CD14-positive monocyte (primary cell): ENCODE measurements at regions not wholly inside any gene's neighbourhood (a gene's known extent, or its start where the extent isn't known, plus 50 kb on each side); places are given as distances from the start of the nearest gene placed in this dataset.

Source experiments
- DNase-seq, 3 donors: peaks; one replicate each; pipeline ENCODE4 v3.0.0-alpha.2; 2011 to 2022
- H2AFZ ChIP-seq: 2 replicates; pipeline ENCODE4 v1.6.0; 2012; ENCODE audit warnings: mild to moderate bottlenecking, low read depth, low read length, inconsistent platforms; ENCODE audit not compliant: insufficient read depth, poor library complexity, severe bottlenecking
- H3K27ac ChIP-seq, 2 donors: 1 replicate in 1 of 2; 2 replicates in 1 of 2; pipeline ENCODE4 v1.5.1; 2012 to 2013; ENCODE audit warnings: low read length in 2 of 2, control low read depth in 1 of 2, inconsistent platforms in 1 of 2, low read depth in 1 of 2, mild to moderate bottlenecking in 1 of 2
- H3K27me3 ChIP-seq, 2 donors: one replicate each; pipeline versions ENCODE4 v1.6.0 to v1.6.1; 2011 to 2013; ENCODE audit warnings: low read length in 2 of 2; ENCODE audit not compliant: control insufficient read depth in 2 of 2, insufficient read depth in 2 of 2
- H3K36me3 ChIP-seq, 2 donors: replicated peaks in 1 of 2; 1 replicate in 1 of 2; 2 replicates in 1 of 2; pipeline versions ENCODE4 v1.5.1 to v1.6.1; 2012 to 2013; ENCODE audit warnings: low read length in 2 of 2, control low read depth in 1 of 2, inconsistent platforms in 1 of 2, mild to moderate bottlenecking in 1 of 2; ENCODE audit not compliant: insufficient read depth in 2 of 2, control insufficient read depth in 1 of 2
- H3K4me1 ChIP-seq, 2 donors: 1 replicate in 1 of 2; 2 replicates in 1 of 2; pipeline versions ENCODE4 v1.5.1 to v1.6.1; 2012 to 2013; ENCODE audit warnings: low read length in 2 of 2, control low read depth in 1 of 2, inconsistent platforms in 1 of 2, mild to moderate bottlenecking in 1 of 2, moderate library complexity in 1 of 2; ENCODE audit not compliant: insufficient read depth in 2 of 2, control insufficient read depth in 1 of 2
- H3K4me2 ChIP-seq: replicated peaks from 2 replicates; pipeline ENCODE3; 2012; ENCODE audit warnings: low read length, moderate library complexity, mild to moderate bottlenecking; ENCODE audit not compliant: poor library complexity, severe bottlenecking; ENCODE audit errors: extremely low read depth
- H3K4me3 ChIP-seq, 3 experiments: fragments of 200-600 bp in 1 of 3; sonication (generic) in 1 of 3; replicated peaks in 1 of 3; 1 replicate in 2 of 3; 2 replicates in 1 of 3; pipeline ENCODE4 v1.5.1; 2011 to 2013; ENCODE audit warnings: low read length in 3 of 3, mild to moderate bottlenecking in 3 of 3, control low read depth in 2 of 3, low read depth in 2 of 3, inconsistent platforms in 1 of 3, moderate library complexity in 1 of 3
- H3K79me2 ChIP-seq: 2 replicates; pipeline ENCODE4 v1.6.0; 2012; ENCODE audit warnings: mild to moderate bottlenecking, control low read depth, inconsistent platforms, low read length, moderate library complexity; ENCODE audit not compliant: insufficient read depth
- H3K9ac ChIP-seq: 2 replicates; pipeline ENCODE4 v1.6.0; 2017; ENCODE audit warnings: low read length, mild to moderate bottlenecking; ENCODE audit not compliant: insufficient read depth, poor library complexity, severe bottlenecking
- H3K9me3 ChIP-seq, 2 donors: replicated peaks in 1 of 2; 1 replicate in 1 of 2; 2 replicates in 1 of 2; pipeline versions ENCODE4 v1.5.1 to v1.6.1; 2012 to 2013; ENCODE audit warnings: low read length in 2 of 2, control low read depth in 1 of 2; ENCODE audit not compliant: control insufficient read depth in 1 of 2, insufficient read depth in 1 of 2
- H4K20me1 ChIP-seq: 2 replicates; pipeline ENCODE4 v1.6.0; 2012; ENCODE audit warnings: mild to moderate bottlenecking, low read length, control low read depth, moderate library complexity; ENCODE audit not compliant: insufficient read depth
- H3K27ac Mint-ChIP-seq, 7 donors: one replicate each; pipeline ENCODE4 v1.8.0; 2020; ENCODE audit warnings: mild to moderate bottlenecking in 7 of 7, mixed read lengths in 7 of 7, moderate library complexity in 6 of 7, inconsistent platforms in 2 of 7
- H3K27me3 Mint-ChIP-seq, 3 donors: one replicate each; pipeline ENCODE4 v1.8.0; 2021 to 2022; ENCODE audit warnings: low read depth in 3 of 3, mild to moderate bottlenecking in 3 of 3, mixed read lengths in 3 of 3, moderate library complexity in 3 of 3, inconsistent platforms in 1 of 3
- H3K36me3 Mint-ChIP-seq, 2 donors: one replicate each; pipeline ENCODE4 v1.8.0; 2020; ENCODE audit warnings: mixed read lengths in 2 of 2, inconsistent platforms in 1 of 2, mild to moderate bottlenecking in 1 of 2
- H3K4me1 Mint-ChIP-seq: one replicate; pipeline ENCODE4 v1.8.0; 2020; ENCODE audit warnings: mild to moderate bottlenecking, mixed read lengths
- H3K4me3 Mint-ChIP-seq, 2 donors: one replicate each; pipeline ENCODE4 v1.8.0; 2020; ENCODE audit warnings: mild to moderate bottlenecking in 2 of 2, mixed read lengths in 2 of 2, moderate library complexity in 1 of 2
- H3K9me3 Mint-ChIP-seq, 7 donors: one replicate each; pipeline ENCODE4 v1.8.0; 2020 to 2022; ENCODE audit warnings: mixed read lengths in 7 of 7, mild to moderate bottlenecking in 6 of 7, moderate library complexity in 6 of 7, inconsistent platforms in 2 of 7
- WGBS: methylation state at CpG from one replicate; pipeline ENCODE4 v1.1.5; 2013; ENCODE audit warnings: missing lambda C conversion rate; ENCODE audit not compliant: insufficient coverage; 5-methylcytosine and 5-hydroxymethylcytosine counted together
- intact Hi-C, 2 donors: fragments of 100-400 bp; cut with micrococcal nuclease; formaldehyde crosslinking; loops; one replicate each; pipeline versions ENCODE4 v1.15.0 to v1.15.1; 2023
- TF ChIP-seq, protein P1 (sequence below): fragments of 200-600 bp; IDR thresholded peaks from one replicate; pipeline ENCODE4 v1.8.0; 2022; ENCODE audit warnings: antibody characterized with exemption, mild to moderate bottlenecking

DNA sequence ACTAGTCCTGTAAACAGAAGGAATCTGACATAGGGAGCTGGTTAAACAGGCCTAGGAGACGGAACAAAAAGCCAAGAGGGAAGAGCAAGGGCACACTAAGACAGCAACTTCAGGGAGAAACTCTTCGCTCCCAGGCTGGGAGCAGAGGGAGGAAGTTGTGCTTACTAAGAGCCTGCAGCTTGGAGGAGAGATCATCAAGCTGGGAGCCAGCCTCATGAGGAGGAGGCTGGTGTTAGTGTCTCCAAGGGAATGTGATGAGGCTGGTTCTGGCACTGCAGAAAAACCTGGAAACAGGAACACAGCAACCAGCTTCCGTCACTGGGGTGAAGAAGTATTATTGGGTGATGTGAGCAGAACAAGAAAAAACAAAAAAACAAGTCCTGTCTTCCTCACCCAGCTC lies 1027.3 kb downstream of the UQCRFS1 start:
- no peak for DNase-seq
- H3K9me3 Mint-ChIP-seq: peaks cover 4 to 28% (median 10%) of the 10 kb centered on the region in 7 donors
- Histone ChIP-seq H2AFZ (no peak overlapping the region), H3K27ac (no peak overlapping the region), H3K4me1 (no peaks in the 10 kb centered on the region), H3K36me3 (no peaks in the 10 kb centered on the region), H3K27me3 (no peaks in the 10 kb centered on the region), H3K9ac (no peak overlapping the region), H4K20me1 (no peaks in the 10 kb centered on the region), H3K79me2 (no peaks in the 10 kb centered on the region), H3K9me3 (peaks cover 27 to 30% of the 10 kb centered on the region in 2 donors), H3K4me3 (no peak overlapping the region), H3K4me2 (no peak overlapping the region)
- H3K36me3 Mint-ChIP-seq: no peaks in the 10 kb centered on the region
- TF ChIP-seq, protein P1, sequence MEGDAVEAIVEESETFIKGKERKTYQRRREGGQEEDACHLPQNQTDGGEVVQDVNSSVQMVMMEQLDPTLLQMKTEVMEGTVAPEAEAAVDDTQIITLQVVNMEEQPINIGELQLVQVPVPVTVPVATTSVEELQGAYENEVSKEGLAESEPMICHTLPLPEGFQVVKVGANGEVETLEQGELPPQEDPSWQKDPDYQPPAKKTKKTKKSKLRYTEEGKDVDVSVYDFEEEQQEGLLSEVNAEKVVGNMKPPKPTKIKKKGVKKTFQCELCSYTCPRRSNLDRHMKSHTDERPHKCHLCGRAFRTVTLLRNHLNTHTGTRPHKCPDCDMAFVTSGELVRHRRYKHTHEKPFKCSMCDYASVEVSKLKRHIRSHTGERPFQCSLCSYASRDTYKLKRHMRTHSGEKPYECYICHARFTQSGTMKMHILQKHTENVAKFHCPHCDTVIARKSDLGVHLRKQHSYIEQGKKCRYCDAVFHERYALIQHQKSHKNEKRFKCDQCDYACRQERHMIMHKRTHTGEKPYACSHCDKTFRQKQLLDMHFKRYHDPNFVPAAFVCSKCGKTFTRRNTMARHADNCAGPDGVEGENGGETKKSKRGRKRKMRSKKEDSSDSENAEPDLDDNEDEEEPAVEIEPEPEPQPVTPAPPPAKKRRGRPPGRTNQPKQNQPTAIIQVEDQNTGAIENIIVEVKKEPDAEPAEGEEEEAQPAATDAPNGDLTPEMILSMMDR: no peak
- 83% methylated on average over 2 of the region's 3 CpGs for WGBS
- no peaks in the 10 kb centered on the region for H3K4me1 Mint-ChIP-seq
- intact Hi-C loops: no loop called here
- H3K27ac Mint-ChIP-seq: no peak overlapping the region
- no peak overlapping the region for H3K4me3 Mint-ChIP-seq
- H3K27me3 Mint-ChIP-seq: no peaks in the 10 kb centered on the region

DNA sequence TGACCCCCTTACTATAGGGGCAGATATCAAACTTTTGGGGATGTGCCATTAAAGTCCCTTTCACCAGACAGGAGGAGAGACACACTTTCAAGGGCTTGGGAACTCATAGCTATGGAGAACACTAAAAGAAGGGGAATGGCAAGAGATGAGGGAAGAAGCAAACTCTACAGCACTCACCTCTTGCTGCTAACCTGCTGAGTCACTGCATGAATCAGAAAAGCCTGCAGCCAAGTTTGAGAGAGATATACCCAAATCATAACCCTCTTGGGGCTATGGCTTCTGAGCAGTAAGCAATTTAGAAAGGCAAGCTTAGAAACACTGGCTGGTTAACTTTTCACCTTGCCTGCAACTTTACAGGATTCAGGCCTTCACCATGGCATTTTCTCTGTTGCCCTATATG lies 1028.0 kb downstream of the UQCRFS1 start:
- Histone ChIP-seq H2AFZ (no peak overlapping the region), H3K9me3 (peaks cover 26 to 27% of the 10 kb centered on the region in 2 donors), H3K4me1 (no peaks in the 10 kb centered on the region), H3K9ac (no peak overlapping the region), H3K79me2 (no peaks in the 10 kb centered on the region), H4K20me1 (no peaks in the 10 kb centered on the region), H3K27ac (no peak overlapping the region), H3K27me3 (no peaks in the 10 kb centered on the region), H3K4me3 (no peak overlapping the region), H3K4me2 (no peak overlapping the region), H3K36me3 (no peaks in the 10 kb centered on the region)
- Mint-ChIP-seq H3K9me3 (peaks cover 4 to 24% (median 10%) of the 10 kb centered on the region in 7 donors), H3K36me3 (no peaks in the 10 kb centered on the region), H3K4me1 (no peaks in the 10 kb centered on the region), H3K27ac (no peak overlapping the region), H3K27me3 (no peaks in the 10 kb centered on the region), H3K4me3 (no peak overlapping the region)
- TF ChIP-seq, protein P1: no peak
- no peak for DNase-seq
- intact Hi-C loops: no loop called here
